ENCODE measurements at regions not wholly inside any gene's neighbourhood (a gene's known extent, or its start where the extent isn't known, plus 50 kb on each side); places are given as distances from the start of the nearest gene placed in this dataset.
"Not testable (repeated sequence)": the region's sequence is repeated elsewhere in the genome, so short reads cannot be mapped to it uniquely, and the experiment has no call there.

GRCh38 chr1:38787041-38787440 lies 72.5 kb downstream of the RRAGC start:
- no peak for DNase-seq

DNA sequence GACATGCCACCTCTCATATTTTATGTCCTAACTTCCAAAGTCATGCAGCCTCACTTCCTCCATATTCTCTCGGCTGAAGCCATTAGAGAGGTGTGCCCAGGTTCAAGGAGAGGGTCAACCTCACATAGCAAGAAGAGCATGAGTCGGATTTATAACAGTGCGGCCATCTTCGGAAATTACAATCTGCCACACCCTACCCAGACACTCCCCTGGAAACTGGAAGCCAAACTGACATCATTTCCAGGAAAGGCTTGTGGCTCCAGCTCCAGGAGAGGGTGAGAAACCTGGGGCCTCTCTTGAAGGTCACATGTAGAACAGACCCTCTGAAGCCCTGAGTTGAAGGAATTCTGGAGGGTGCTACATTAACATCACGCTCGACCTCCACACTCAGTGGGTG lies 73.5 kb downstream of the RRAGC start:
- DNase-seq = no peak

- no peak for DNase-seq
Observed at GRCh38 chr1:38785285-38786039, 74.1 kb downstream of the RRAGC start.

DNA sequence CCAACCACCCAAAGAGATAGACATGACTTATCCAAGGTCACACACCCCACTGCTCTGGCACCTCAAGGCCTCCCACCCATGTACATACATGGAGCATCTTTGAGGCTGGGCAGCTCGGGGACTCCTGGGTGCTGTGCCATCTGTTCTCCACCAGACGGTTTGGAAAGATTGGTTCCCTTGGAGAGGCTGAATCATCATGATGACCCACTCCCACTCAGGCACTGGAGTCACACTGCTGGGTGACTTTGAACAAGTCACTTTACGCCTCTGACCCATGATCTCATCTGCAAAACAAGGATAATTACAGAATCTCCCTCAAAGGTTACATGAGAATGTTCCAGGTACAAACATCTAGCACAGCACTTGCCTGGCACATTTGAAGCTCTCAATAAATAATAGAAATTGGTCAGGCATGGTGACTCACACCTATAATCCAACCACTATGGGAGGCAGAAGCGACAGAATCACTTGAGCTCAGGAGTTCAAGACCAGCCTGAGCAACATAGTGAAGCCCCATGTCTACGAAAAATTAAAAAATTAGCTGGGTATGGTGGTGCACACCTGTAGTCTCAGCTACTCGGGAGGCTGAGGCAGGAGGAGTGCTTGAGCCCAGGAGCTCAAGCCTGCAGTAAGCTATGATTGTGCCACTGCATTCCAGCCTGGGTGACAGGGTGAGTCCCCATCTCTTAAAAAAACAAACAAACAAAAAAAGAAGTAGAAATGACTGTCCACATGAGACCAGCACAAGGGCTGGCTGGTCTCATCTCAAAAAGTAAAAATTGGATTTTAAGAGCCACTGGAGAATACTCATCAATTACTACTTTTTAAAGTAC lies 74.9 kb downstream of the RRAGC start:
- no peak for DNase-seq

DNA sequence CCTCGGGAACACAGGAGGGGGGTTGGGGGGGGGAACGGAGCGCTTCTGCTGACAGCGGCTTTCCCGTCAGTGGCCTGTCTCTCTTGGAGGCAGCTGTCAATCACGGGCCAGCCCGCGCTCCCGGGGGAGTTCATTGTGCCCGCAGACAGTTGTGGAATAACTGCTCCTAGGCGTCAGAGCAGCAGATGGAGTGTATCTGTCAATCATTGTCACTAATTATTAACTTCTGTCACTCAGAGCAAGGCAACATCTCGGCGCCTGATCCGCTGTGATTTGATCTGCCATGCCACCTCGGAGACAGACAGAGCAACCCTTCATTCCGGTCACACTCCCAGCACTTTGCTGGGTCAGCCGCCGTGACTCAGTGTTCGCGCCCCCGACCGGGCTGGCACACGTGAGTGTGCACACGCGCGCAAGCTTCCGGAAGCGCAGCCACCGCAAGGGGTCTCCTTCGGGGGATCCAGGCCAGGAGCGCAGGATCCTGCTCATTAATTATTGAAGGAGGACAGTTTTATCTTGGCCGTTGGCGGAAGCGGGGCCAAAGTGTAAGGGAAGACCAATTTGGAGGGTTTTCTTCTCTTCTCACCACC lies 75.8 kb downstream of the RRAGC start:
- DNase-seq = no peak

- no peak for DNase-seq
Observed at GRCh38 chr1:38781872-38782617, 77.5 kb downstream of the RRAGC start.

DNA sequence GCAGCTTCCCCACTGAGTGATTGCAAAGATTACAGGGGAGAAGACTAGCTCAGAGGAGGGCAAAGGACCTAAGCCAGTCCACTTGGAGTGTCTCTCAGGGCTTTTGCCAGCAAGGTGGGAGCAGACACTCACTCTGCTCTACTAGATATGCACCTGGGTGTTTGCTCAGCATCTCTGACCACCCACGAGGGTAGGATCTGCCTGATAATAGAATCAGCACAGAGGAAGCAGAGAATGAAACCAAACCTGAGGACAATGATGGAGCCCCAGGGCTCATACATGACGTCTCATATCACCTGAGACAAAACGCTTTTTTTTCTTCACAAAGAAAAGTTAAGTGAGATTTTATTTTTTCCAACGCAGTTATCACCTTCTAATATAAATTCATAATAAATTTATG lies 79.4 kb downstream of the RRAGC start:
- no peak for DNase-seq

DNA sequence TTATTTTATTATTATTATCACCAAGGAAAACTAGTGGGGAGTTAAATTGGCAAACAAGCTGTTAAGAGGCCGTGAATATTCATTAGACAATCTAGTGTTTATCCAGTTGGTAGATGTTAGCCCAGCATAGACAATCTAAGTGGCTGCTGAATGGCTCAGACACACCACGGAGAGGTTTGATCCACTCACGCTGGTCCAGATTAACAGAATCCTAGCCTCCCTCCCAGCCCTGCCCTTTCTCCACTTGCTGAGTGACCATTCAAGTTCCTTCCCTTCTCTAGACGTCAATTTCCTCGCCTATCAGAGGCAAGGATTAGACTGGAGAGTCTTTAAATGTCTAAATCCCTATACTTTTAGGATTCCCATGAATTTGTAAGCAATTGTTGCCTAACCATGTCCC lies 80.1 kb downstream of the RRAGC start:
- DNase-seq = no peak

GRCh38 chr1:38778521-38778920 lies 81.1 kb downstream of the RRAGC start:
- no peak for DNase-seq

DNA sequence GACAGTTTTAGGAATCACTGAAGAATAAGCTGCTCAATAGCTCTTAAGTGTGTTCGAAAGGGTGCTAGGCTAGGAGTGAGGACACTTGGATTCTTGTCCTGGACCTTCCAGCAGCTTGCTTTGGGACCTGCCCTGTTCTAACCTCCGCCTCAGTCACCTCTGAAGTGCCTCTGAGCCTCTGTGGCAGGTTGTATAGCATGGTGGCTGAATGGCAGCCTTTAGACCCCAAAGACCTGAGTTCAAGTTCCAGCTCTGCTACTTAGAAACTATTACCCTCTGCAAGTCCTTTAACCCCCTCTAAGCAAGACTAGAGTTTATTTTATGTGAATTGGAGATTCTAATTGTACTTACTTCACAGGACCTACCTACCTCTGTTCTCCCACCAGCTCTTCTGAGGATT lies 81.5 kb downstream of the RRAGC start:
- DNase-seq = no peak

DNA sequence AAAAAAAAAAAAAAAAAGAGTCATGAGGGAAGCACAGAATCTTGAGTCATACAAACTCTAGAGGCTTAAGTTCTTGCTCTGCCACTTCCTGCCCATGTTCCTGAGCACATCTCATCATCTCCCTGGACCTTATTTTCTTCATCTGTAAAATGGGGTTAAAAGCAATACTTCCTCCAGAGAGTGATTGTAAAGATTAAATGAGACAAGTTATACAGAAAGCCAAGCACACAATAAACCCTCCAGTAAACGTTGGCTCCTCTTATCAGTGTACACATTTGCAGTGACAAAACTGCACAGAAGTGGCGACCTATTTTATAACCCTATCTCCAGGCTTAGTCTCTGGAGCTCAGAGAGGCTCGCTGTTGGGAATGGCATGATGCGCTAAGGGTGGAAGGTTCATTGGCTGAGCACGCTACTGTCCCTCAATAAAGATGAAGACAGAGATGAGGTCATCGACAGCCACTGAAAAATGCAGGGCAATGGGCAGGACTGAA lies 82.1 kb downstream of the RRAGC start:
- DNase-seq = no peak

GRCh38 chr1:38776466-38777065 lies 83.0 kb downstream of the RRAGC start:
- no peak for DNase-seq

- DNase-seq = no peak
Observed at GRCh38 chr1:38775175-38775845, 84.3 kb downstream of the RRAGC start.

DNA sequence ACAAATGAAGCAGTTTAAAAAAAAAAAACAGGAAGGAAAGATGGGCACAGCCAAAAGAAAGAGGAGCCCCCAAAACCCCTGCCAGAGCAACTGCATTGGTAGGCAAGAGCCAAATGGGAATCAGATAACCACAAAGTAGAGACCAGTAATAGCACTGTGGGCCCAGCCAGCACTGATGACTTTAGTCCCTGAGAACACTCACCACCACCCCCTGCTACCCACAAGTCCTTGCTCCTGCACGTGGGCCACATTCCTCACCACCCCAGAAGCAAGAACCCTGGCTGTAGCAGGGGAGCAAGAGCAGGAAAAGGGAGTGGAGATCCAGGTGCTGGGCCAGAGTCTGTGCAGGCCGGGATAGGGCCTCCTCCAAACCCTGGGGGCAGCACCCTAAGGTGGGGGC lies 86.1 kb downstream of the RRAGC start:
- DNase-seq = no peak

- DNase-seq = no peak
Observed at GRCh38 chr1:38772953-38773352, 86.6 kb downstream of the RRAGC start.

DNA sequence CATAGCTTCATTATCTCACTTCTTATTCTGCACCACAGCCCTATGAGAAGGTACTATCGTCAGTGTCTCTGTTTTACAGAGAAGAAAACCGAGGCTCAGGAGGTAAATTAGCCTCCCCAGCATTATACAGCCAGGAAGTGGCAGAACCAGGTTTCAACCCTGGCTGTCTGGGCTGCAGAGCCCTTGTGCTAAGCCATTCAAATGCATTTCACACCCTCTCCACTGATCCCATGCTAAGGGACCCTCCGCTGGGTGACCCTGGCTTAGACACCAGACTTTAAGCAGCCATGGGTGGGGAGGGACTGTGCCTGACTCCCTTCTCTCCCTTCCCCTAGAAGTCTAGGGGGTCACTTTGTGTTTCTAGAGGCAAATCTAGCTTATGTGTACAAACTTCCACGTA lies 87.5 kb downstream of the RRAGC start:
- DNase-seq = no peak

- not testable (repeated sequence) for DNase-seq
Observed at GRCh38 chr1:38770516-38771173, 88.9 kb downstream of the RRAGC start.

DNA sequence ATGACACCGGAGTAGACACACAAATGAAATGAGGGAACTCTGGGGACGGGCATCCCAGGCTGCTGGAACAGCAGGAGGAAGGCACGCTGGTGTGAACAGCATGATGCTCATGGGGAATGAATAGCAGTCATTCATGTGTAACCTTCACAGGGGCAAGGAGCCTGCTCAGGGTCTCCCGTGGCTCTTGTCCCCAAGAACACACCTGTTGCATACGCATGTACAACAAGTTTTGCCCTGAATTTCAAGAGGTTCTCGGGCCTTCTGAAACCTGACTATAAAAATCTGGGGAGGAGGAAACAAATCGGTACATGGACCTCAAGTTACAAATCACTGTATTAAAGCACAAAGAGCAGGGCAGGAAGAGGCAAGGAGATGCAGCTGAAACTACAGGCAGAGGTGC lies 93.4 kb downstream of the RRAGC start:
- no peak for DNase-seq

DNA sequence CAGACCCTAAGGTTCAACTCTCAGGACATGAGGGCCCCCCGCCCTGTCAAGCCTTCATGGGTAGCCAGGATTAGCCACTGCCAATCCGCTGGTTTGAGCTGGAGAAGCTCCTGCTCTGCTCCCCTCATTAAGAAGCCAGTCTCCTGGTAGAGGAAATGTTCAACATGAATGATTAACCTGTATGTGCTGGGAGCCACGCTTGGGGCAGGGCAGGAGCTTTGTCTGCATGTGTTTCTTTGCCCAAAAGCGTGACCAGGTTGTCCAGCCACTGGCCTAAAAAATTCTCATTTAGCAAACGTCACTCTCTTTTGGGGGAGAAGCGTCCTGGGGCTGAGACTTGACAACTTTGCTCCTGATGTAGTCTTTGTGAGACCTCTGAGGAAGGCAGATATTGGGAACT lies 96.5 kb downstream of the RRAGC start:
- no peak for DNase-seq

- DNase-seq = no peak
Observed at GRCh38 chr1:38760562-38760961, 99.0 kb downstream of the RRAGC start.

- no peak for DNase-seq
Observed at GRCh38 chr1:38758820-38759219, 100.8 kb downstream of the RRAGC start.
